PC-3 (cell line): ENCODE measurements at regions not wholly inside any gene's neighbourhood (a gene's known extent, or its start where the extent isn't known, plus 50 kb on each side); places are given as distances from the start of the nearest gene placed in this dataset.

Experiments used
- CTCF ChIP-seq: fragments of 300-600 bp; sonication (generic); conservative IDR thresholded peaks from 2 replicates; pipeline ENCODE4 v1.5.1; 2017; ENCODE audit warnings: antibody characterized with exemption, low read depth, mild to moderate bottlenecking, low read length
- EZH2 ChIP-seq: fragments of 300-600 bp; sonication (generic); IDR thresholded peaks from one replicate; pipeline ENCODE4 v1.6.1; 2017; ENCODE audit warnings: antibody characterized with exemption, mild to moderate bottlenecking, low read length; ENCODE audit not compliant: unreplicated experiment
- EZH2phosphoT487 ChIP-seq: fragments of 300-600 bp; sonication (generic); IDR thresholded peaks from 2 replicates; pipeline ENCODE4 v1.6.1; 2018; ENCODE audit warnings: mild to moderate bottlenecking, antibody characterized with exemption, low read length, borderline replicate concordance

GRCh38 chr2:66236067-66236685 lies 198.7 kb upstream of the MEIS1 start:
- TF ChIP-seq CTCF, result no peak
- no peak for TF ChIP-seq EZH2
- no peak for TF ChIP-seq EZH2phosphoT487
